H1 (cell line): ENCODE measurements at regions not wholly inside any gene's neighbourhood (a gene's known extent, or its start where the extent isn't known, plus 50 kb on each side); places are given as distances from the start of the nearest gene placed in this dataset.

Source experiments
- CTCF ChIA-PET: fragments of 300-600 bp; sonication (Branson Sonifier 250); formaldehyde crosslinking; loops from one replicate; lab custom pipeline; 2021; ENCODE audit not compliant: partially characterized antibody; lab: Charles Lee
- POLR2A ChIA-PET: fragments of 300-600 bp; sonication (Branson Sonifier 250); formaldehyde crosslinking; loops from one replicate; lab custom pipeline; 2021; ENCODE audit warnings: inconsistent platforms; ENCODE audit not compliant: partially characterized antibody; lab: Charles Lee
- DNase-seq, 2 experiments: peaks; one replicate each; pipeline versions ENCODE4 v3.0.0 to v3.0.0-alpha.2; 2010 to 2022; ENCODE audit warnings: low spot score in 2 of 2, low read depth in 1 of 2, mixed read lengths in 1 of 2
- FAIRE-seq: peaks from 2 replicates; lab custom pipeline; 2011; peaks lifted over from hg19 to GRCh38; lab: Jason Lieb, UNC
- H2AFZ ChIP-seq: 2 replicates; pipeline ENCODE4 v1.8.1; 2012; ENCODE audit warnings: low read length, inconsistent platforms
- H2AK5ac ChIP-seq: 2 replicates; pipeline ENCODE4 v1.6.1; 2013; ENCODE audit warnings: low read depth, low read length
- H2BK120ac ChIP-seq: replicated peaks from 2 replicates; pipeline ENCODE3; 2013; ENCODE audit warnings: low read depth, low read length, inconsistent platforms
- H2BK12ac ChIP-seq: 2 replicates; pipeline ENCODE4 v1.6.1; 2013; ENCODE audit warnings: low read depth, low read length
- H2BK15ac ChIP-seq: 2 replicates; pipeline ENCODE4 v1.6.1; 2013; ENCODE audit warnings: low read length
- H2BK20ac ChIP-seq: 2 replicates; pipeline ENCODE4 v1.6.1; 2013; ENCODE audit warnings: low read length
- H2BK5ac ChIP-seq: 2 replicates; pipeline ENCODE4 v1.6.1; 2013; ENCODE audit warnings: low read depth, low read length
- H3K14ac ChIP-seq: 2 replicates; pipeline ENCODE4 v1.6.1; 2013; ENCODE audit warnings: inconsistent platforms; ENCODE audit not compliant: insufficient read length
- H3K18ac ChIP-seq: 2 replicates; pipeline ENCODE4 v1.6.1; 2013; ENCODE audit warnings: low read length; ENCODE audit errors: extremely low read depth
- H3K23ac ChIP-seq: 2 replicates; pipeline ENCODE4 v1.6.1; 2013; ENCODE audit warnings: inconsistent platforms; ENCODE audit not compliant: insufficient read length
- H3K23me2 ChIP-seq: 2 replicates; pipeline ENCODE4 v1.6.1; 2013; ENCODE audit warnings: low read depth, low read length
- H3K27ac ChIP-seq: 2 replicates; pipeline ENCODE4 v1.6.1; 2011; ENCODE audit warnings: low read depth, low read length, inconsistent platforms
- H3K27me3 ChIP-seq, 4 experiments: replicated peaks in 1 of 4; 1 replicate in 1 of 4; 2 replicates in 3 of 4; pipeline versions ENCODE4 v1.6.1 to v1.8.1; 2011 to 2013; ENCODE audit warnings: low read length in 3 of 4, mild to moderate bottlenecking in 3 of 4, inconsistent platforms in 2 of 4, mixed read lengths in 2 of 4, moderate library complexity in 1 of 4; ENCODE audit not compliant: control insufficient read depth in 3 of 4, insufficient read depth in 3 of 4; ENCODE audit errors: extremely low read depth in 1 of 4
- H3K36me3 ChIP-seq, 4 experiments: 2 replicates each; pipeline versions ENCODE4 v1.6.1 to v1.8.1; 2011 to 2013; ENCODE audit warnings: mild to moderate bottlenecking in 4 of 4, low read length in 3 of 4, moderate library complexity in 2 of 4, control low read depth in 1 of 4, inconsistent platforms in 1 of 4; ENCODE audit not compliant: insufficient read depth in 4 of 4, control insufficient read depth in 2 of 4
- H3K4ac ChIP-seq: replicated peaks from 2 replicates; pipeline ENCODE3; 2013; ENCODE audit warnings: low read length, low read depth, mixed read lengths, inconsistent platforms; ENCODE audit not compliant: insufficient read length
- H3K4me1 ChIP-seq, 4 experiments: replicated peaks in 1 of 4; 1 replicate in 1 of 4; 2 replicates in 3 of 4; pipeline versions ENCODE4 v1.6.1 to v1.8.1; 2011 to 2013; ENCODE audit warnings: low read length in 3 of 4, inconsistent platforms in 2 of 4, mixed read lengths in 1 of 4; ENCODE audit not compliant: insufficient read depth in 4 of 4, control insufficient read depth in 3 of 4
- H3K4me2 ChIP-seq, 2 experiments: 2 replicates each; pipeline versions ENCODE4 v1.6.1 to v1.8.1; 2011 to 2013; ENCODE audit warnings: low read depth in 2 of 2, low read length in 2 of 2, control low read depth in 1 of 2, inconsistent platforms in 1 of 2, mild to moderate bottlenecking in 1 of 2; ENCODE audit not compliant: insufficient read depth in 1 of 2
- H3K4me3 ChIP-seq, 4 experiments: fragments of 200-600, 300-600 bp in 1 of 4; sonication (generic), shearing (Covaris generic), sonication (Bioruptor Twin) in 1 of 4; 2 replicates each; pipeline versions ENCODE4 v1.5.1 to v1.8.1; 2011 to 2016; ENCODE audit warnings: low read length in 4 of 4, low read depth in 3 of 4, control low read depth in 2 of 4, inconsistent platforms in 2 of 4, mild to moderate bottlenecking in 2 of 4, mixed read lengths in 1 of 4, moderate library complexity in 1 of 4; ENCODE audit not compliant: insufficient read depth in 2 of 4; ENCODE audit errors: extremely low read depth in 1 of 4
- H3K56ac ChIP-seq: replicated peaks from 2 replicates; pipeline ENCODE3; 2013; ENCODE audit warnings: low read depth, mild to moderate bottlenecking, mixed read lengths, low read length, inconsistent platforms; ENCODE audit not compliant: insufficient read length
- H3K79me1 ChIP-seq: 2 replicates; pipeline ENCODE4 v1.6.1; 2013; ENCODE audit warnings: low read depth, low read length, control low read depth
- H3K79me2 ChIP-seq, 2 experiments: 2 replicates each; pipeline versions ENCODE4 v1.6.1 to v1.8.1; 2012 to 2013; ENCODE audit warnings: low read length in 2 of 2, mild to moderate bottlenecking in 2 of 2, inconsistent platforms in 1 of 2; ENCODE audit not compliant: insufficient read depth in 2 of 2, control insufficient read depth in 1 of 2
- H3K9ac ChIP-seq, 4 experiments: replicated peaks in 1 of 4; 1 replicate in 1 of 4; 2 replicates in 3 of 4; pipeline versions ENCODE4 v1.6.1 to v1.8.1; 2011 to 2013; ENCODE audit warnings: low read depth in 3 of 4, low read length in 3 of 4, control low read depth in 2 of 4, mild to moderate bottlenecking in 2 of 4, moderate library complexity in 2 of 4, inconsistent platforms in 1 of 4; ENCODE audit errors: extremely low read depth in 1 of 4
- H3K9me3 ChIP-seq, 2 experiments: 2 replicates each; pipeline versions ENCODE4 v1.6.1 to v1.8.1; 2012 to 2013; ENCODE audit warnings: mild to moderate bottlenecking in 2 of 2, moderate library complexity in 2 of 2, control low read depth in 1 of 2, inconsistent platforms in 1 of 2, low read depth in 1 of 2, low read length in 1 of 2, mixed read lengths in 1 of 2; ENCODE audit not compliant: insufficient read depth in 2 of 2
- H4K20me1 ChIP-seq, 2 experiments: replicated peaks in 1 of 2; 2 replicates each; pipeline versions ENCODE3 to v1.8.1; 2011 to 2013; ENCODE audit warnings: inconsistent platforms in 2 of 2, low read length in 2 of 2, mild to moderate bottlenecking in 1 of 2; ENCODE audit not compliant: insufficient read depth in 2 of 2, control insufficient read depth in 1 of 2
- H4K5ac ChIP-seq: 2 replicates; pipeline ENCODE4 v1.6.1; 2013; ENCODE audit warnings: low read length, low read depth, mixed read lengths, inconsistent platforms; ENCODE audit not compliant: insufficient read length
- H4K8ac ChIP-seq: 2 replicates; pipeline ENCODE4 v1.8.0; 2013; ENCODE audit warnings: mild to moderate bottlenecking, moderate library complexity, low read length, inconsistent platforms; ENCODE audit not compliant: insufficient read depth; ENCODE audit errors: extremely low read depth
- H4K91ac ChIP-seq: replicated peaks from 2 replicates; pipeline ENCODE3; 2013; ENCODE audit warnings: low read length, mixed read lengths, inconsistent platforms; ENCODE audit not compliant: insufficient read length
- ASH2L ChIP-seq: fragments of 200-600, 300-600 bp; sonication (generic); IDR thresholded peaks from one replicate; pipeline ENCODE4 v1.7.1; 2017; ENCODE audit warnings: low read length
- CBX5 ChIP-seq: fragments of 300-800, 300-1000 bp; sonication (generic); IDR thresholded peaks from 2 replicates; pipeline ENCODE4 v1.7.1; 2016; ENCODE audit warnings: antibody characterized with exemption, low read length, low read depth
- EZH2 ChIP-seq: fragments of 200-600 bp; sonication (generic); IDR thresholded peaks from 2 replicates; pipeline ENCODE4 v1.7.1; 2012; ENCODE audit warnings: low read depth, mild to moderate bottlenecking, moderate library complexity, low read length, inconsistent platforms; ENCODE audit not compliant: severe bottlenecking
- FOSL1 ChIP-seq: IDR thresholded peaks from 2 replicates; pipeline ENCODE4 v1.6.1; 2011; ENCODE audit warnings: mild to moderate bottlenecking, low read depth, low read length, moderate library complexity; ENCODE audit not compliant: insufficient read depth
- HDAC6 ChIP-seq: IDR thresholded peaks from one replicate; pipeline ENCODE4 v1.7.1; 2012; ENCODE audit warnings: low read depth, mild to moderate bottlenecking, inconsistent platforms, low read length, moderate library complexity
- JUN ChIP-seq: IDR thresholded peaks from 2 replicates; pipeline ENCODE4 v1.6.1; 2011; ENCODE audit warnings: low read depth, mild to moderate bottlenecking, improper control_type of control experiment, low read length
- JUND ChIP-seq: IDR thresholded peaks from 2 replicates; pipeline ENCODE4 v1.6.1; 2011; ENCODE audit warnings: mild to moderate bottlenecking, improper control_type of control experiment, low read length
- POLR2AphosphoS5 ChIP-seq: IDR thresholded peaks from 2 replicates; pipeline ENCODE4 v1.6.1; 2011; ENCODE audit warnings: low read depth, low read length
- POU5F1 ChIP-seq: IDR thresholded peaks from 2 replicates; pipeline ENCODE4 v1.6.1; 2011; ENCODE audit warnings: low read depth, mild to moderate bottlenecking, low read length, moderate library complexity
- RAD21 ChIP-seq, 2 experiments: IDR thresholded peaks in 1 of 2; conservative IDR thresholded peaks in 1 of 2; 2 replicates each; pipeline ENCODE4 v1.6.1; 2011; ENCODE audit warnings: low read depth in 2 of 2, low read length in 2 of 2, improper control_type of control experiment in 1 of 2, inconsistent platforms in 1 of 2, mild to moderate bottlenecking in 1 of 2, moderate library complexity in 1 of 2
- SP1 ChIP-seq: IDR thresholded peaks from 2 replicates; pipeline ENCODE4 v1.6.1; 2011; ENCODE audit warnings: low read depth, low read length
- SP2 ChIP-seq: IDR thresholded peaks from 2 replicates; pipeline ENCODE4 v1.6.1; 2012; ENCODE audit warnings: mild to moderate bottlenecking, low read length, inconsistent platforms
- SUZ12 ChIP-seq: fragments of 200-600 bp; sonication (generic); IDR thresholded peaks from 2 replicates; pipeline ENCODE4 v1.6.1; 2012; ENCODE audit warnings: mild to moderate bottlenecking, inconsistent platforms, low read length, moderate library complexity, mixed read lengths
- TAF1 ChIP-seq: IDR thresholded peaks from 2 replicates; pipeline ENCODE4 v1.6.1; 2011; ENCODE audit warnings: mild to moderate bottlenecking, low read depth, low read length
- YY1 ChIP-seq: IDR thresholded peaks from 2 replicates; pipeline ENCODE4 v1.6.1; 2011; ENCODE audit warnings: low read depth, mild to moderate bottlenecking, low read length
- WGBS, 2 experiments: shearing (Covaris generic) in 1 of 2; methylation state at CpG; one replicate each; pipeline versions ENCODE4 v1.1.6 to v1.1.7; 2013 to 2015; ENCODE audit warnings: low lambda C conversion rate in 2 of 2, mixed read lengths in 2 of 2, inconsistent platforms in 1 of 2, low coverage in 1 of 2, missing lambda C conversion rate in 1 of 2; ENCODE audit not compliant: insufficient replicate concordance in 2 of 2, insufficient coverage in 1 of 2, insufficient read length in 1 of 2; ENCODE audit errors: extremely low coverage in 1 of 2, missing lambda C conversion rate in 1 of 2; 5-methylcytosine and 5-hydroxymethylcytosine counted together

GRCh38 chr13:33629605-33630360 is 188.2 kb upstream of the RFC3 start:
- no peak overlapping the region for H3K4me2 ChIP-seq
- no peak overlapping the region for H2AFZ ChIP-seq
- no peak overlapping the region for H4K91ac ChIP-seq
- H3K14ac ChIP-seq = no peak overlapping the region
- FAIRE-seq (no peak), DNase-seq (no peak)
- ChIA-PET POLR2A (no interaction called here), CTCF (interaction anchor here (1.0 kb wide), 1 partner anchor 16 kb away, joined by 3 read pairs; no protein-coding TSS in a partner anchor)
- no peak overlapping the region for H3K56ac ChIP-seq
- H3K23ac ChIP-seq = no peak overlapping the region
- 84% methylated on average over 4 of the region's 4 CpGs; no CpG with 5 or more reads in 1 of the 2 experiments for WGBS, 2 experiments
- H3K79me2 ChIP-seq = no peaks in the 10 kb centered on the region
- no peaks in the 10 kb centered on the region for H3K79me1 ChIP-seq
- H4K5ac ChIP-seq = no peak overlapping the region
- no peaks in the 10 kb centered on the region for H3K36me3 ChIP-seq
- no peak overlapping the region for H3K18ac ChIP-seq
- H2BK12ac ChIP-seq = no peak overlapping the region
- no peak overlapping the region for H3K27ac ChIP-seq
- no peaks in the 10 kb centered on the region for H4K20me1 ChIP-seq
- no peak overlapping the region; a peak in 1 of 8 replicates for H3K4me3 ChIP-seq
- H3K23me2 ChIP-seq = no peaks in the 10 kb centered on the region
- TF ChIP-seq HDAC6 = no peak
- TF ChIP-seq ASH2L = no peak
- TF ChIP-seq SUZ12 = no peak
- TF ChIP-seq POLR2AphosphoS5 = no peak
- TF ChIP-seq FOSL1 = no peak
- no peak for TF ChIP-seq EZH2
- TF ChIP-seq POU5F1 = no peak
- TF ChIP-seq CBX5 = no peak
- no peak for TF ChIP-seq TAF1
- no peak for TF ChIP-seq YY1
- no peak for TF ChIP-seq RAD21 (IDR thresholded peaks at IDR 0.05 in 1 of 2, conservative IDR thresholded peaks at IDR 0.05 in 1 of 2; ENCODE audit: low read depth in 2 of 2, low read length in 2 of 2)
- TF ChIP-seq SP1 = no peak
- TF ChIP-seq SP2 = no peak
- TF ChIP-seq JUN = no peak
- no peak for TF ChIP-seq JUND
- H2BK5ac ChIP-seq = no peak overlapping the region
- no peak overlapping the region for H3K9ac ChIP-seq
- H4K8ac ChIP-seq = no peak overlapping the region
- no peak overlapping the region for H2BK120ac ChIP-seq
- no peaks in the 10 kb centered on the region for H3K4me1 ChIP-seq
- no peak overlapping the region for H2BK15ac ChIP-seq
- no peaks in the 10 kb centered on the region for H3K9me3 ChIP-seq
- no peak overlapping the region for H3K4ac ChIP-seq
- no peaks in the 10 kb centered on the region for H3K27me3 ChIP-seq
- no peak overlapping the region for H2BK20ac ChIP-seq
- H2AK5ac ChIP-seq = no peak overlapping the region
